ENCODE measurements at regions not wholly inside any gene's neighbourhood (a gene's known extent, or its start where the extent isn't known, plus 50 kb on each side); places are given as distances from the start of the nearest gene placed in this dataset.
"Not testable (repeated sequence)": the region's sequence is repeated elsewhere in the genome, so short reads cannot be mapped to it uniquely, and the experiment has no call there.

DNA sequence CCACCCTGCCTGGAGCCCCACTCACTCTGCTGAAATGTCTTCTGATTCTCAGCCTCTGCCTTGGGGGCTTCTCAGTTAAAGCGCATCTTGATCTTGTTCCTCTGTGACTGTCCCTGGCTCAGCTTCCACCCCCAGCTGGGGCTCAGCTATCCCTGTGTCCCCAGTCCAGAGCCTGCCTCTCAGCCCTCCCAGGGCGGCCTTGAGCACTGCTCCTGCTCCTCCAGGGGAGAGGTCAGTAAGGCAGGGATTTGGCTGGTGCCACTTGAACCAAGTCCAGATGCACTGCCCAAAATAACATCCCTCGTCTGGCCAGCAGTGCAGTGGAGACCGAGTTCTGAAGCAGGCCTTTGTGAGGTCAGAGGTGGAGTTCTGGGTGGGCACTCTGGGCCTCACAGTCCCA is 1950.8 kb downstream of the FOXD4L5 start:
- TF ChIP-seq MYC (IDR thresholded peaks at IDR 0.05; ENCODE audit: borderline replicate concordance, low read length); POLR2A (IDR thresholded peaks at IDR 0.05; ENCODE audit: low read length); ESRRA (IDR thresholded peaks at IDR 0.05; ENCODE audit: borderline replicate concordance, low read length); CHD4 (IDR thresholded peaks at IDR 0.05; ENCODE audit: borderline replicate concordance); MAFK (IDR thresholded peaks at IDR 0.05; ENCODE audit: partially characterized antibody); NPAS2 (CRISPR knock-in tag; IDR thresholded peaks at IDR 0.05; ENCODE audit: borderline replicate concordance); EP300 (IDR thresholded peaks at IDR 0.05); ZFP36 (IDR thresholded peaks at IDR 0.05; ENCODE audit: borderline replicate concordance, partially characterized antibody); JUN (IDR thresholded peaks at IDR 0.05): not testable (repeated sequence)
- TF ChIP-seq, protein P1, sequence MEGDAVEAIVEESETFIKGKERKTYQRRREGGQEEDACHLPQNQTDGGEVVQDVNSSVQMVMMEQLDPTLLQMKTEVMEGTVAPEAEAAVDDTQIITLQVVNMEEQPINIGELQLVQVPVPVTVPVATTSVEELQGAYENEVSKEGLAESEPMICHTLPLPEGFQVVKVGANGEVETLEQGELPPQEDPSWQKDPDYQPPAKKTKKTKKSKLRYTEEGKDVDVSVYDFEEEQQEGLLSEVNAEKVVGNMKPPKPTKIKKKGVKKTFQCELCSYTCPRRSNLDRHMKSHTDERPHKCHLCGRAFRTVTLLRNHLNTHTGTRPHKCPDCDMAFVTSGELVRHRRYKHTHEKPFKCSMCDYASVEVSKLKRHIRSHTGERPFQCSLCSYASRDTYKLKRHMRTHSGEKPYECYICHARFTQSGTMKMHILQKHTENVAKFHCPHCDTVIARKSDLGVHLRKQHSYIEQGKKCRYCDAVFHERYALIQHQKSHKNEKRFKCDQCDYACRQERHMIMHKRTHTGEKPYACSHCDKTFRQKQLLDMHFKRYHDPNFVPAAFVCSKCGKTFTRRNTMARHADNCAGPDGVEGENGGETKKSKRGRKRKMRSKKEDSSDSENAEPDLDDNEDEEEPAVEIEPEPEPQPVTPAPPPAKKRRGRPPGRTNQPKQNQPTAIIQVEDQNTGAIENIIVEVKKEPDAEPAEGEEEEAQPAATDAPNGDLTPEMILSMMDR (IDR thresholded peaks at IDR 0.05), result not testable (repeated sequence)
- TF ChIP-seq, protein P2, sequence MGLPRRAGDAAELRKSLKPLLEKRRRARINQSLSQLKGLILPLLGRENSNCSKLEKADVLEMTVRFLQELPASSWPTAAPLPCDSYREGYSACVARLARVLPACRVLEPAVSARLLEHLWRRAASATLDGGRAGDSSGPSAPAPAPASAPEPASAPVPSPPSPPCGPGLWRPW (IDR thresholded peaks at IDR 0.05), result not testable (repeated sequence)
- TF ChIP-seq, protein P3, sequence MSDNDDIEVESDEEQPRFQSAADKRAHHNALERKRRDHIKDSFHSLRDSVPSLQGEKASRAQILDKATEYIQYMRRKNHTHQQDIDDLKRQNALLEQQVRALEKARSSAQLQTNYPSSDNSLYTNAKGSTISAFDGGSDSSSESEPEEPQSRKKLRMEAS (IDR thresholded peaks at IDR 0.05), result not testable (repeated sequence)
- TF ChIP-seq, protein P4, sequence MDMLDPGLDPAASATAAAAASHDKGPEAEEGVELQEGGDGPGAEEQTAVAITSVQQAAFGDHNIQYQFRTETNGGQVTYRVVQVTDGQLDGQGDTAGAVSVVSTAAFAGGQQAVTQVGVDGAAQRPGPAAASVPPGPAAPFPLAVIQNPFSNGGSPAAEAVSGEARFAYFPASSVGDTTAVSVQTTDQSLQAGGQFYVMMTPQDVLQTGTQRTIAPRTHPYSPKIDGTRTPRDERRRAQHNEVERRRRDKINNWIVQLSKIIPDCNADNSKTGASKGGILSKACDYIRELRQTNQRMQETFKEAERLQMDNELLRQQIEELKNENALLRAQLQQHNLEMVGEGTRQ (IDR thresholded peaks at IDR 0.05), result not testable (repeated sequence)
- TF ChIP-seq, protein P5, sequence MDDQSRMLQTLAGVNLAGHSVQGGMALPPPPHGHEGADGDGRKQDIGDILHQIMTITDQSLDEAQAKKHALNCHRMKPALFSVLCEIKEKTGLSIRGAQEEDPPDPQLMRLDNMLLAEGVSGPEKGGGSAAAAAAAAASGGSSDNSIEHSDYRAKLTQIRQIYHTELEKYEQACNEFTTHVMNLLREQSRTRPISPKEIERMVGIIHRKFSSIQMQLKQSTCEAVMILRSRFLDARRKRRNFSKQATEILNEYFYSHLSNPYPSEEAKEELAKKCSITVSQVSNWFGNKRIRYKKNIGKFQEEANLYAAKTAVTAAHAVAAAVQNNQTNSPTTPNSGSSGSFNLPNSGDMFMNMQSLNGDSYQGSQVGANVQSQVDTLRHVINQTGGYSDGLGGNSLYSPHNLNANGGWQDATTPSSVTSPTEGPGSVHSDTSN (IDR thresholded peaks at IDR 0.05), result not testable (repeated sequence)

Measured in A549 (cell line).